ENCODE measurements at regions not wholly inside any gene's neighbourhood (a gene's known extent, or its start where the extent isn't known, plus 50 kb on each side); places are given as distances from the start of the nearest gene placed in this dataset.

DNA sequence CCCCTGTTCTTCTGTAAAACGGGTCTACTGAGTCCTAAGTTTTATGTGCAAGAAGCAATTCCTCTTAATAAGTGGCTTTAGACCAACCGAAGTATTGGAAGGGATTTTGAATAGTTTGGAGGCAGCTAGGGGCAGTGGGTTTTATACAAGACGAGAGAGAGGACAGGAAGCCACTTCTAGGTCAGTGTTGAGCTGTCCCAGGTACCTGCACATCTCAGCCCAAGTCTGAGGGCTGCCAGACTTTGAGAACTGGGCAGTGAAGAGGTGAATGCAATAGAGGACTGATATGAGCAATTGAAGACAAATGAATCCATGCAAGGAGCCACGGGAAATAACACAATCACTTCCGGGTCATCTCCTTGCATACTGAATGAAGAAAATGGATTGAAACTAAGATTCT lies 273.5 kb downstream of the KLF6 start:
- no peak overlapping the region for H3K4me3 ChIP-seq (replicated peaks; ENCODE audit: insufficient read depth, low read length)
- no peak for DNase-seq (ENCODE audit: low read depth in 1 of 2, low spot score in 1 of 2)
- TF ChIP-seq, protein P1, sequence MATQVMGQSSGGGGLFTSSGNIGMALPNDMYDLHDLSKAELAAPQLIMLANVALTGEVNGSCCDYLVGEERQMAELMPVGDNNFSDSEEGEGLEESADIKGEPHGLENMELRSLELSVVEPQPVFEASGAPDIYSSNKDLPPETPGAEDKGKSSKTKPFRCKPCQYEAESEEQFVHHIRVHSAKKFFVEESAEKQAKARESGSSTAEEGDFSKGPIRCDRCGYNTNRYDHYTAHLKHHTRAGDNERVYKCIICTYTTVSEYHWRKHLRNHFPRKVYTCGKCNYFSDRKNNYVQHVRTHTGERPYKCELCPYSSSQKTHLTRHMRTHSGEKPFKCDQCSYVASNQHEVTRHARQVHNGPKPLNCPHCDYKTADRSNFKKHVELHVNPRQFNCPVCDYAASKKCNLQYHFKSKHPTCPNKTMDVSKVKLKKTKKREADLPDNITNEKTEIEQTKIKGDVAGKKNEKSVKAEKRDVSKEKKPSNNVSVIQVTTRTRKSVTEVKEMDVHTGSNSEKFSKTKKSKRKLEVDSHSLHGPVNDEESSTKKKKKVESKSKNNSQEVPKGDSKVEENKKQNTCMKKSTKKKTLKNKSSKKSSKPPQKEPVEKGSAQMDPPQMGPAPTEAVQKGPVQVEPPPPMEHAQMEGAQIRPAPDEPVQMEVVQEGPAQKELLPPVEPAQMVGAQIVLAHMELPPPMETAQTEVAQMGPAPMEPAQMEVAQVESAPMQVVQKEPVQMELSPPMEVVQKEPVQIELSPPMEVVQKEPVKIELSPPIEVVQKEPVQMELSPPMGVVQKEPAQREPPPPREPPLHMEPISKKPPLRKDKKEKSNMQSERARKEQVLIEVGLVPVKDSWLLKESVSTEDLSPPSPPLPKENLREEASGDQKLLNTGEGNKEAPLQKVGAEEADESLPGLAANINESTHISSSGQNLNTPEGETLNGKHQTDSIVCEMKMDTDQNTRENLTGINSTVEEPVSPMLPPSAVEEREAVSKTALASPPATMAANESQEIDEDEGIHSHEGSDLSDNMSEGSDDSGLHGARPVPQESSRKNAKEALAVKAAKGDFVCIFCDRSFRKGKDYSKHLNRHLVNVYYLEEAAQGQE (IDR thresholded peaks at IDR 0.05; ENCODE audit: insufficient replicate concordance, low read depth), result peak; percentile 16
- no peak for TF ChIP-seq POLR2AphosphoS5 (IDR thresholded peaks at IDR 0.05; ENCODE audit: low read depth)
- H3K27me3 ChIP-seq (ENCODE audit: insufficient read depth, poor library complexity, severe bottlenecking), result no peaks in the 10 kb centered on the region
- no peak overlapping the region for H3K27ac ChIP-seq (replicated peaks)

DNA sequence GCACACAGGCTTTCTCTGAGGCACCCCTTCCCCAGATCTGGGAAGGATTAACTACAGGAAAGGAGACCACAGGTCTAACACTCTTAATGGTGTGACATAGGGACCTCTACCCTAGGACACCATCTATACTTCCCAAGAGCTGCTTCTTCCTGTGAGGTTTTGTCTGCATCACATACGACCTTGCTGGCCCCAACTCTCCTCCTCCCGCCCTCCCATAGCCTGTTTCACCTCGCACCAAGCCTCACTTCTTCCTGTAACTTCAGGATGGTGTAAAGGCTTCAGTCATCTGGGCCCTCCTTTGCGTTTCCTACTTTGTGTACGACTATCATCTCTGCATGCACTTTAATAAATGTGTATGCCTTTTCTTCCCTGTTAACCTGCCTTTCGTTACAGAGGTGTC lies 274.3 kb downstream of the KLF6 start:
- H3K4me3 ChIP-seq (replicated peaks; ENCODE audit: insufficient read depth, low read length), result no peak overlapping the region

DNA sequence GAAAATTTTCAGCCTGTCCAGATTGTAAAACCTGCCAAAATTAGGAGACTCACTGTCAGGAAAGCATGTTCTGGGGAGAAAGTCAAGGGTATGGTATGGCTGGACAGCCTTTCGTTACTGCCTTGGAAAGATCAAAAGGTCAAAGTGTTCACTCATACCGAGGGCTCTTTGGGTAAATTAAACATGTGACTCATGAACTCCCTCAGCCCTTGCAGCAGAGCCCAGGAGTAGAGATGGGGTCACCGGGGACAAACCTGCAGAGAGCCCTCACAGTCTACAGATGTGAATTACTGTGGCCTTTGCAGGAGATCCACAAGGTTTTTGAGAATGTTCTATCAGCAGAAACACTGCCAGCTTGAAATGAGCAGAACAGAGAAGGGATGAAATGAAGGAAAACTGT lies 275.7 kb downstream of the KLF6 start:
- TF ChIP-seq POLR2AphosphoS5 (IDR thresholded peaks at IDR 0.05; ENCODE audit: low read depth) (no peak), GABPA (IDR thresholded peaks at IDR 0.05; ENCODE audit: low read depth) (no peak), SPI1 (IDR thresholded peaks at IDR 0.05; ENCODE audit: borderline replicate concordance, low read depth) (no peak)
- TF ChIP-seq, protein P2, sequence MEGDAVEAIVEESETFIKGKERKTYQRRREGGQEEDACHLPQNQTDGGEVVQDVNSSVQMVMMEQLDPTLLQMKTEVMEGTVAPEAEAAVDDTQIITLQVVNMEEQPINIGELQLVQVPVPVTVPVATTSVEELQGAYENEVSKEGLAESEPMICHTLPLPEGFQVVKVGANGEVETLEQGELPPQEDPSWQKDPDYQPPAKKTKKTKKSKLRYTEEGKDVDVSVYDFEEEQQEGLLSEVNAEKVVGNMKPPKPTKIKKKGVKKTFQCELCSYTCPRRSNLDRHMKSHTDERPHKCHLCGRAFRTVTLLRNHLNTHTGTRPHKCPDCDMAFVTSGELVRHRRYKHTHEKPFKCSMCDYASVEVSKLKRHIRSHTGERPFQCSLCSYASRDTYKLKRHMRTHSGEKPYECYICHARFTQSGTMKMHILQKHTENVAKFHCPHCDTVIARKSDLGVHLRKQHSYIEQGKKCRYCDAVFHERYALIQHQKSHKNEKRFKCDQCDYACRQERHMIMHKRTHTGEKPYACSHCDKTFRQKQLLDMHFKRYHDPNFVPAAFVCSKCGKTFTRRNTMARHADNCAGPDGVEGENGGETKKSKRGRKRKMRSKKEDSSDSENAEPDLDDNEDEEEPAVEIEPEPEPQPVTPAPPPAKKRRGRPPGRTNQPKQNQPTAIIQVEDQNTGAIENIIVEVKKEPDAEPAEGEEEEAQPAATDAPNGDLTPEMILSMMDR (IDR thresholded peaks at IDR 0.05; ENCODE audit: insufficient read depth, low read length), result no peak
- TF ChIP-seq, protein P1 (IDR thresholded peaks at IDR 0.05; ENCODE audit: insufficient replicate concordance, low read depth), result no peak
- no peaks in the 10 kb centered on the region for H3K27me3 ChIP-seq (ENCODE audit: insufficient read depth, poor library complexity, severe bottlenecking)
- no peak for DNase-seq (ENCODE audit: low read depth in 1 of 2, low spot score in 1 of 2)
- H3K27ac ChIP-seq (replicated peaks), result no peak overlapping the region
- no peak overlapping the region for H3K4me3 ChIP-seq (replicated peaks; ENCODE audit: insufficient read depth, low read length)

More for the DNA sequence above, 274.3 kb downstream of the KLF6 start:
- TF ChIP-seq SPI1 (IDR thresholded peaks at IDR 0.05; ENCODE audit: borderline replicate concordance, low read depth) (no peak), POLR2AphosphoS5 (IDR thresholded peaks at IDR 0.05; ENCODE audit: low read depth) (no peak), GABPA (IDR thresholded peaks at IDR 0.05; ENCODE audit: low read depth) (no peak)
- TF ChIP-seq, protein P2 (IDR thresholded peaks at IDR 0.05; ENCODE audit: insufficient read depth, low read length), result no peak
- TF ChIP-seq, protein P1 (IDR thresholded peaks at IDR 0.05; ENCODE audit: insufficient replicate concordance, low read depth), result no peak
- Histone ChIP-seq H3K27me3 (ENCODE audit: insufficient read depth, poor library complexity, severe bottlenecking) (no peaks in the 10 kb centered on the region), H3K27ac (replicated peaks) (no peak overlapping the region)
- DNase-seq (ENCODE audit: low read depth in 1 of 2, low spot score in 1 of 2), result no peak

DNA sequence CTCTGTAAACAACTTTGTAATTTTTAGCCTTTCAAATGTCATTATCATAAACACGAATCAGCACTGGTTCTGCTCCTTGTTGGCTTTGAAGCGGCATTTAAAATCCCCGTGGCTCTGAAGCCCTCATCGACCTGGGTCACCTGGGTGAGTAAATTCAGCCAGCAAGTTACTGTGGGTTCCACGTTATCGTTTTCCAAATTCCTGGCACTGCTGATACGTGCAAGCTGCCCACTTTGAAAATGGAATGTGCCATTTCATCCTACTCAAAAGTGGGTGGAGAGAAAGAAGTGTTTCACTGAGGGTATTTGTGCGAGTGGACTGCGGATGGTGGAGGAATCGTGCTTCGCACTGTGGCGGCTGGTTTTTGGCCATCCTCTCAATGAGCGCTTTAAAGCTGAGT lies 281.7 kb downstream of the KLF6 start:
- Histone ChIP-seq H3K4me3 (replicated peaks; ENCODE audit: insufficient read depth, low read length) (no peak overlapping the region), H3K27me3 (ENCODE audit: insufficient read depth, poor library complexity, severe bottlenecking) (no peaks in the 10 kb centered on the region), H3K27ac (replicated peaks) (no peak overlapping the region)
- no peak for DNase-seq (ENCODE audit: low read depth in 1 of 2, low spot score in 1 of 2)
- TF ChIP-seq, protein P1 (IDR thresholded peaks at IDR 0.05; ENCODE audit: insufficient replicate concordance, low read depth), result no peak
- TF ChIP-seq, protein P2 (IDR thresholded peaks at IDR 0.05; ENCODE audit: insufficient read depth, low read length), result no peak
- TF ChIP-seq SPI1 (IDR thresholded peaks at IDR 0.05; ENCODE audit: borderline replicate concordance, low read depth) (no peak), GABPA (IDR thresholded peaks at IDR 0.05; ENCODE audit: low read depth) (no peak), POLR2AphosphoS5 (IDR thresholded peaks at IDR 0.05; ENCODE audit: low read depth) (no peak)
